ENCODE measurements at regions not wholly inside any gene's neighbourhood (a gene's known extent, or its start where the extent isn't known, plus 50 kb on each side); places are given as distances from the start of the nearest gene placed in this dataset.

- Histone ChIP-seq H3K4me1 (peaks cover 0 to 8% (median 0%) of the 10 kb centered on the region in 9 donors), H3K36me3 (no peaks in the 10 kb centered on the region), H3K4me3 (peak overlapping the region in 5 of 10 donors; percentile 2 to 30 (median 5)), H3K27ac (peak overlapping the region in 1 of 10 donors; percentile 4), H3K27me3 (no peaks in the 10 kb centered on the region), H3K9me3 (peaks cover 0 to 3% (median 0%) of the 10 kb centered on the region in 11 donors)
- ATAC-seq: peak in 4 of 8 donors; percentile 25 to 55 (median 35)
- intact Hi-C loops (cut with DNase I): no loop called here
- no peak for TF ChIP-seq CTCF (IDR thresholded peaks at IDR 0.05)
- DNase-seq: no peak
- 39 to 46% methylated on average over 11 of the region's 11 CpGs for WGBS, 2 donors
These were observed 599.6 kb downstream of the TMEM114 start for GRCh38 chr16:7990626-7991260.

DNA sequence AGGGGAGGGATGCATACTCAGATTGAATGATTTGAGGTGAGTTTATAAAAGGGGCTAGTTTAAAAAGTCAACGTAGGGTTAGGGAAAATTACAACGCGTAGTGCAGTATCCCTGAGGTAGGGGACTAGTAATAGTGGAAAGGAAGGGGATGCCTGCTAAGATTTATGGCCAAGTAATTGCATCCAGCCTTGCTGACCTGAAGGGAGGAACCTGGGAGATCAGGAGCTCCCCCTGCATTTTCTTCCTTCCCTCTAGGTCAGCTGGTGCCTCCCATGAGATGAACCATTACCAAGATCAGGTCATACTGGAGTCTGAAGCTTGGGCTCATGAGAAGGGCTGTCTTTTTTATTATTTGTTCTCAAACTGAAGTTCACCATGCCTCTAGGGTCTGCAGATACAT lies 606.6 kb downstream of the TMEM114 start:
- no peaks in the 10 kb centered on the region for H3K9me3 ChIP-seq
- no peaks in the 10 kb centered on the region for H3K36me3 ChIP-seq
- intact Hi-C loops (cut with DNase I): loop anchor here in 2 of 10 donors (10.0 kb wide), 2 partner anchors 59 to 191 kb away; no protein-coding TSS in a partner anchor
- no peak for DNase-seq
- H3K27ac ChIP-seq: no peak overlapping the region
- no peak for TF ChIP-seq CTCF (IDR thresholded peaks at IDR 0.05)
- no peaks in the 10 kb centered on the region for H3K4me1 ChIP-seq
- no peaks in the 10 kb centered on the region for H3K27me3 ChIP-seq
- no peak overlapping the region for H3K4me3 ChIP-seq
- WGBS, 2 donors: 59 to 60% methylated on average over 3 of the region's 3 CpGs
- no peak for ATAC-seq

DNA sequence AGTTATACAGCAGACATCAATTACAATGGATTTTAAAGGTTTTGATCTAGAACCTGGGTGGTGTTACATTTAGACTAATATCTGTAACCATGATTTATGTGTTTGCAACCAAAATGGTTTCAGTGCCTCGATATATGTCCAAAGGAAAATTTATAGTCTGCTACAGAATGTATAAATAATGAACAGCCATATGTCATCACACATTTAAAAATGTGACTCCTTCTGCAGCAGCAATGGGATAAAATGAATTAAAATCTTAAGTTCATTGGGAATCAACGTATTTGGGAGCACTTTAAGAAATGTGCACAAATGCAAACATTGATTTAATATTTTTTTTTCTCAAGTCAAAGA lies 610.2 kb downstream of the TMEM114 start:
- 66 to 73% methylated on average over 2 of the region's 2 CpGs for WGBS, 2 donors
- H3K9me3 ChIP-seq: no peaks in the 10 kb centered on the region
- no peak for TF ChIP-seq CTCF (IDR thresholded peaks at IDR 0.05)
- H3K4me1 ChIP-seq: no peaks in the 10 kb centered on the region
- H3K36me3 ChIP-seq: no peaks in the 10 kb centered on the region
- no peaks in the 10 kb centered on the region for H3K27me3 ChIP-seq
- DNase-seq (no peak), ATAC-seq (no peak)
- intact Hi-C loops (cut with DNase I): loop anchor here in 2 of 10 donors (10.0 kb wide), 2 partner anchors 55 to 195 kb away; no protein-coding TSS in a partner anchor
- H3K27ac ChIP-seq: no peak overlapping the region
- no peak overlapping the region for H3K4me3 ChIP-seq

- DNase-seq (no peak), ATAC-seq (no peak)
- no peak overlapping the region for H3K27ac ChIP-seq
- H3K4me3 ChIP-seq: no peak overlapping the region
- no peaks in the 10 kb centered on the region for H3K36me3 ChIP-seq
- no peaks in the 10 kb centered on the region for H3K9me3 ChIP-seq
- no peaks in the 10 kb centered on the region for H3K27me3 ChIP-seq
- no peak for TF ChIP-seq CTCF (IDR thresholded peaks at IDR 0.05)
- WGBS, 2 donors: 78 to 79% methylated on average over 18 of the region's 18 CpGs
- no peaks in the 10 kb centered on the region for H3K4me1 ChIP-seq
- intact Hi-C loops (cut with DNase I): loop anchor here in 2 of 10 donors (10.0 kb wide), 2 partner anchors 55 to 195 kb away; no protein-coding TSS in a partner anchor
These were observed 610.7 kb downstream of the TMEM114 start for GRCh38 chr16:7979448-7980132.
